PC-9 (cell line): ENCODE measurements at regions not wholly inside any gene's neighbourhood (a gene's known extent, or its start where the extent isn't known, plus 50 kb on each side); places are given as distances from the start of the nearest gene placed in this dataset.
A peak's percentile ranks its signal among the peaks of the same experiment; 100 is the strongest.

Experiments
- BruUV-seq: library from RNA; stranded (reverse); fragments of 400-500 nt; replicated peaks from 2 replicates; lab custom pipeline; 2021; lab: Mats Ljungman, UMichigan
- CTCF ChIA-PET: fragments of 300-600 bp; sonication (Branson Sonifier 250); formaldehyde crosslinking; loops from one replicate; lab custom pipeline; 2022; ENCODE audit warnings: antibody characterized with exemption; lab: Charles Lee
- POLR2A ChIA-PET: fragments of 300-600 bp; sonication (Branson Sonifier 250); formaldehyde crosslinking; loops from one replicate; lab custom pipeline; 2022; ENCODE audit warnings: antibody characterized with exemption; ENCODE audit not compliant: unreplicated experiment; lab: Charles Lee
- DNase-seq, 2 experiments: peaks; one replicate each; pipeline versions ENCODE4 v3.0.0 to v3.0.0-alpha.2; 2015 to 2022; ENCODE audit warnings: mixed read lengths in 1 of 2
- H2AFZ ChIP-seq: fragments of 200-600 bp; sonication (generic); 2 replicates; pipeline ENCODE4 v1.8.1; 2017; ENCODE audit warnings: antibody characterized with exemption
- H3F3A ChIP-seq: fragments of 200-600 bp; sonication (generic); 2 replicates; pipeline ENCODE4 v1.8.1; 2017; ENCODE audit warnings: antibody characterized with exemption, mild to moderate bottlenecking, low read depth; ENCODE audit not compliant: insufficient read depth
- H3K27ac ChIP-seq: fragments of 200-600 bp; sonication (generic); 2 replicates; pipeline ENCODE4 v1.6.1; 2016; ENCODE audit warnings: mixed run types
- H3K27me3 ChIP-seq: fragments of 200-600 bp; sonication (generic); 2 replicates; pipeline ENCODE4 v1.6.1; 2016; ENCODE audit warnings: low read depth, mixed run types; ENCODE audit not compliant: insufficient read depth
- H3K36me3 ChIP-seq: fragments of 200-600 bp; sonication (generic); 2 replicates; pipeline ENCODE4 v1.6.1; 2016; ENCODE audit warnings: low read depth, mixed run types
- H3K4me1 ChIP-seq: fragments of 200-600 bp; sonication (generic); replicated peaks from 2 replicates; pipeline ENCODE4 v1.6.1; 2016; ENCODE audit warnings: mixed run types; ENCODE audit not compliant: insufficient read depth
- H3K4me2 ChIP-seq: fragments of 200-600 bp; sonication (generic); 2 replicates; pipeline ENCODE4 v1.6.1; 2017; ENCODE audit warnings: mixed run types
- H3K4me3 ChIP-seq: fragments of 200-600 bp; sonication (generic); 2 replicates; pipeline ENCODE4 v1.6.1; 2016; ENCODE audit warnings: mixed run types
- H3K79me2 ChIP-seq: fragments of 200-600 bp; sonication (generic); 2 replicates; pipeline ENCODE4 v1.6.1; 2017; ENCODE audit warnings: low read depth, mixed run types
- H3K9me2 ChIP-seq: fragments of 200-600 bp; sonication (generic); 2 replicates; pipeline ENCODE4 v1.8.1; 2017; ENCODE audit warnings: mild to moderate bottlenecking; ENCODE audit not compliant: insufficient read depth
- H3K9me3 ChIP-seq: fragments of 200-600 bp; sonication (generic); 2 replicates; pipeline ENCODE4 v1.8.1; 2016; ENCODE audit warnings: low read depth; ENCODE audit not compliant: insufficient read depth
- H4K20me1 ChIP-seq: fragments of 200-600 bp; sonication (generic); 2 replicates; pipeline ENCODE4 v1.8.1; 2017; ENCODE audit not compliant: insufficient read depth
- CTCF ChIP-seq: fragments of 200-600 bp; sonication (generic); conservative IDR thresholded peaks from 2 replicates; pipeline ENCODE4 v1.6.1; 2017; ENCODE audit warnings: mixed run types, antibody characterized with exemption, mild to moderate bottlenecking, moderate library complexity
- EZH2 ChIP-seq: fragments of 200-600 bp; sonication (generic); IDR thresholded peaks from 2 replicates; pipeline ENCODE4 v1.8.0; 2017; ENCODE audit warnings: antibody characterized with exemption, low read depth
- intact Hi-C: fragments of 100-400 bp; cut with micrococcal nuclease; formaldehyde crosslinking; loops from one replicate; pipeline ENCODE4 v1.10.0; 2022; ENCODE audit not compliant: unreplicated experiment

- no TSS peak for BruUV-seq
- intact Hi-C loops: no loop called here
- POLR2A ChIA-PET: interaction anchor here (0.7 kb wide), 1 partner anchor 1106 kb away, joined by 3 read pairs; no protein-coding TSS in a partner anchor
- no peak for DNase-seq
- Histone ChIP-seq H4K20me1 (no peaks in the 10 kb centered on the region), H3K27ac (no peak overlapping the region), H3K27me3 (no peaks in the 10 kb centered on the region), H2AFZ (0 out of 2 replicates have a peak overlapping the region, but pooled peaks have one; percentile 34), H3K4me1 (no peaks in the 10 kb centered on the region), H3K36me3 (no peaks in the 10 kb centered on the region), H3F3A (no peaks in the 10 kb centered on the region), H3K4me2 (no peak overlapping the region), H3K9me3 (no peaks in the 10 kb centered on the region), H3K4me3 (no peak overlapping the region), H3K79me2 (no peaks in the 10 kb centered on the region), H3K9me2 (no peaks in the 10 kb centered on the region)
- CTCF ChIA-PET: no interaction called here
- TF ChIP-seq CTCF: no peak
- no peak for TF ChIP-seq EZH2
Observed at GRCh38 chr5:164296603-164297080, 791.2 kb downstream of the MAT2B start.

GRCh38 chr5:164298165-164298564 lies 792.7 kb downstream of the MAT2B start:
- Histone ChIP-seq H3K27me3 (no peaks in the 10 kb centered on the region), H3K4me1 (no peaks in the 10 kb centered on the region), H3F3A (no peaks in the 10 kb centered on the region), H3K27ac (no peak overlapping the region), H2AFZ (no peak overlapping the region), H3K79me2 (no peaks in the 10 kb centered on the region), H4K20me1 (no peaks in the 10 kb centered on the region), H3K4me2 (no peak overlapping the region), H3K4me3 (no peak overlapping the region), H3K9me2 (no peaks in the 10 kb centered on the region), H3K36me3 (no peaks in the 10 kb centered on the region), H3K9me3 (no peaks in the 10 kb centered on the region)
- TF ChIP-seq EZH2: no peak
- TF ChIP-seq CTCF: no peak
- DNase-seq: no peak
- ChIA-PET CTCF (no interaction called here), POLR2A (no interaction called here)
- BruUV-seq: no TSS peak
- intact Hi-C loops: no loop called here

GRCh38 chr5:164300295-164300694 lies 794.9 kb downstream of the MAT2B start:
- CTCF ChIA-PET: no interaction called here
- Histone ChIP-seq H3K4me1 (no peaks in the 10 kb centered on the region), H3K4me3 (no peak overlapping the region), H3K4me2 (no peak overlapping the region), H3K27ac (no peak overlapping the region), H3K9me2 (no peaks in the 10 kb centered on the region), H3K27me3 (no peaks in the 10 kb centered on the region), H4K20me1 (no peaks in the 10 kb centered on the region), H3K79me2 (no peaks in the 10 kb centered on the region), H2AFZ (no peak overlapping the region), H3F3A (no peaks in the 10 kb centered on the region), H3K9me3 (no peaks in the 10 kb centered on the region), H3K36me3 (no peaks in the 10 kb centered on the region)
- no TSS peak for BruUV-seq
- POLR2A ChIA-PET: no interaction called here
- no peak for DNase-seq
- intact Hi-C loops: no loop called here
- TF ChIP-seq EZH2 (no peak), CTCF (no peak)
